ENCODE measurements at regions not wholly inside any gene's neighbourhood (a gene's known extent, or its start where the extent isn't known, plus 50 kb on each side); places are given as distances from the start of the nearest gene placed in this dataset.

DNA sequence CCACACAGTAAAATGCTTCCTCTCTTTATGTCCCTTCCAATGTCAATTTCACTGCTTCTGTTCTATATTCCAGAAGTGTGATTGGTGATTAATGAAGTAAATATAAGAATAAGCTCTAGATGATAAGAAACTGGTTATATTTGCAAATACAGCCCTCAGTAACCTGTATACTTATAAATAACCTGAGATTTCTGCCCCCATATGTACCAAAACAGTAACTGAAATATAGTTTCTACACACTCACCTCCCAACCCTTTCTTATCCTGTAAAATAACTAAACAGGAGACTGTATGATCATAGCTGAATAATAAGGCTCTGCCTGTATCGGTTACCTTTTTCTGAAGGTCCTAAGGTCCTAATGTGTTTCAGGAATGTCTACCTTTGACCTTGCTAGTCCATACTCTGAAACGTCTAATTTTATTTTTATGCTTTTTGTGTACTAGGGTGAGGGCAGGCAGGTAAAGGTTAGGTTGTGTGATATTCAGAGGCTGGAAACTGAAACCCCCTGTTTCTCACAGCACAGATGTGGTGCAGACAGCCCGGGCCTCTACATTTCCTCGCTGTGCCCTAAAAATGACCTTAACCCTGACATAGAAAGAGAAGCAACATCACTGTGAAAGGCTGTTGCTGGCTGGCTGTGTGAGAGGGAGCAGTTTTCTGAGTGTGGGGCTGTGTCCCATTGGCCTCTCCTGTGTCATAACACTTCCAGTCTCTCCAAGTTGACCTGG is 378.8 kb downstream of the CENPW start:
- DNase-seq (no peak), ATAC-seq (no peak)
- no peaks in the 10 kb centered on the region for H3K4me1 ChIP-seq (ENCODE audit: low read depth)
- no peaks in the 10 kb centered on the region for H3K9me3 ChIP-seq
- H3K4me3 ChIP-seq = no peak overlapping the region
- intact Hi-C loops (cut with DNase I, micrococcal nuclease) = no loop called here
- TF ChIP-seq, protein P1, sequence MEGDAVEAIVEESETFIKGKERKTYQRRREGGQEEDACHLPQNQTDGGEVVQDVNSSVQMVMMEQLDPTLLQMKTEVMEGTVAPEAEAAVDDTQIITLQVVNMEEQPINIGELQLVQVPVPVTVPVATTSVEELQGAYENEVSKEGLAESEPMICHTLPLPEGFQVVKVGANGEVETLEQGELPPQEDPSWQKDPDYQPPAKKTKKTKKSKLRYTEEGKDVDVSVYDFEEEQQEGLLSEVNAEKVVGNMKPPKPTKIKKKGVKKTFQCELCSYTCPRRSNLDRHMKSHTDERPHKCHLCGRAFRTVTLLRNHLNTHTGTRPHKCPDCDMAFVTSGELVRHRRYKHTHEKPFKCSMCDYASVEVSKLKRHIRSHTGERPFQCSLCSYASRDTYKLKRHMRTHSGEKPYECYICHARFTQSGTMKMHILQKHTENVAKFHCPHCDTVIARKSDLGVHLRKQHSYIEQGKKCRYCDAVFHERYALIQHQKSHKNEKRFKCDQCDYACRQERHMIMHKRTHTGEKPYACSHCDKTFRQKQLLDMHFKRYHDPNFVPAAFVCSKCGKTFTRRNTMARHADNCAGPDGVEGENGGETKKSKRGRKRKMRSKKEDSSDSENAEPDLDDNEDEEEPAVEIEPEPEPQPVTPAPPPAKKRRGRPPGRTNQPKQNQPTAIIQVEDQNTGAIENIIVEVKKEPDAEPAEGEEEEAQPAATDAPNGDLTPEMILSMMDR (IDR thresholded peaks at IDR 0.05) = no peak
- no peaks in the 10 kb centered on the region for H3K36me3 ChIP-seq (ENCODE audit: low read depth)

- no peak for ATAC-seq
- TF ChIP-seq, protein P1 (IDR thresholded peaks at IDR 0.05) = no peak
- H3K4me1 ChIP-seq (ENCODE audit: low read depth) = no peaks in the 10 kb centered on the region
Measured at GRCh38 chr6:126720304-126720703, 380.4 kb downstream of the CENPW start.

DNA sequence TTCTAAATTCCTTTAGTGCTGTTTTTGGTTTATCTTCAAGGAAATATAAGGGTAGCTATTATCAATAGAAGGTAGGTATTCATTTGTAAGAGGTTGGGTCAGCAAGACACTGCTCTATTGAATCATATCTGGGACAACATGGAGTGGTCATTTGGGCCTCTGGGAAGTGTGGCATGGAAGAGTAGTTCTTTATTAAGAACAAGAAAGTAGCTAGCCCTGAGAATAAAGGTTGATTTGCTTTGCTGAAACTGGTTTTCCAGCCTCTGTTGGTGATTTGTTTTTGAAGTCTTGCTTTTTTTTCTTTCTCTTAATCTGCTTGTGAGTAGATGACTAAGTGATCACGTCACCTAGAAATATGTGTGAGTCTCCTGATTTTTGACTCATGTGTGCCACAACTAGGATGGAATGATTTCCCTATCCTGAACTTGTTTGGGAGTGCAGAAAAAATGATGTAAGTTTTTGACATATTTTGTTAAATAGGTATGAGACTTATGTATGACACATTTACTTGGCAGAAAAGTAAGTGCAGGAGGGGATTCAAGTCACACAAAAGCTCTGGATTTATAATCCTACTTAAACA is 381.8 kb downstream of the CENPW start:
- TF ChIP-seq, protein P1 (IDR thresholded peaks at IDR 0.05) = no peak
- DNase-seq (no peak), ATAC-seq (no peak)
- no peak overlapping the region for H3K4me3 ChIP-seq
- no peaks in the 10 kb centered on the region for H3K9me3 ChIP-seq
- intact Hi-C loops (cut with DNase I, micrococcal nuclease) = no loop called here
- no peaks in the 10 kb centered on the region for H3K4me1 ChIP-seq (ENCODE audit: low read depth)
- H3K36me3 ChIP-seq (ENCODE audit: low read depth) = no peaks in the 10 kb centered on the region

More at GRCh38 chr6:126720304-126720703, 380.4 kb downstream of the CENPW start:
- Histone ChIP-seq H3K36me3 (ENCODE audit: low read depth) (no peaks in the 10 kb centered on the region), H3K9me3 (no peaks in the 10 kb centered on the region), H3K4me3 (no peak overlapping the region)
- intact Hi-C loops (cut with DNase I, micrococcal nuclease) = no loop called here
- no peak for DNase-seq

- intact Hi-C loops (cut with DNase I, micrococcal nuclease) = no loop called here
- TF ChIP-seq, protein P1 (IDR thresholded peaks at IDR 0.05) = no peak
- DNase-seq (no peak), ATAC-seq (no peak)
- no peaks in the 10 kb centered on the region for H3K4me1 ChIP-seq (ENCODE audit: low read depth)
- no peaks in the 10 kb centered on the region for H3K9me3 ChIP-seq
- no peaks in the 10 kb centered on the region for H3K36me3 ChIP-seq (ENCODE audit: low read depth)
- no peak overlapping the region for H3K4me3 ChIP-seq
Measured at GRCh38 chr6:126722411-126722810, 382.5 kb downstream of the CENPW start.

- intact Hi-C loops (cut with DNase I, micrococcal nuclease) = no loop called here
- H3K9me3 ChIP-seq = no peaks in the 10 kb centered on the region
- H3K4me1 ChIP-seq (ENCODE audit: low read depth) = no peaks in the 10 kb centered on the region
- no peak overlapping the region for H3K4me3 ChIP-seq
- no peak for ATAC-seq
- H3K36me3 ChIP-seq (ENCODE audit: low read depth) = no peaks in the 10 kb centered on the region
- DNase-seq = no peak
- TF ChIP-seq, protein P1 (IDR thresholded peaks at IDR 0.05) = no peak
Measured at GRCh38 chr6:126723541-126724170, 383.7 kb downstream of the CENPW start.
